Astrocyte of the cerebellum (primary cell): ENCODE measurements at regions not wholly inside any gene's neighbourhood (a gene's known extent, or its start where the extent isn't known, plus 50 kb on each side); places are given as distances from the start of the nearest gene placed in this dataset.

ENCODE experiments used
- DNase-seq: peaks from one replicate; pipeline ENCODE4 v3.0.0-alpha.2; 2011; ENCODE audit warnings: low read depth
- H3K4me3 ChIP-seq: 2 replicates; pipeline ENCODE4 v1.5.1; 2011; ENCODE audit warnings: mild to moderate bottlenecking, low read depth, low read length, moderate library complexity
- in situ Hi-C: cut with HindIII; loops from 2 replicates; pipeline ENCODE4 v1.10.0; 2017; ENCODE audit warnings: low sequenced_read_pairs
- TF ChIP-seq, protein P1 (sequence below): IDR thresholded peaks from 2 replicates; pipeline ENCODE4 v1.5.1; 2012; ENCODE audit warnings: low read length, low read depth, moderate library complexity, mild to moderate bottlenecking; ENCODE audit errors: missing control alignments

DNA sequence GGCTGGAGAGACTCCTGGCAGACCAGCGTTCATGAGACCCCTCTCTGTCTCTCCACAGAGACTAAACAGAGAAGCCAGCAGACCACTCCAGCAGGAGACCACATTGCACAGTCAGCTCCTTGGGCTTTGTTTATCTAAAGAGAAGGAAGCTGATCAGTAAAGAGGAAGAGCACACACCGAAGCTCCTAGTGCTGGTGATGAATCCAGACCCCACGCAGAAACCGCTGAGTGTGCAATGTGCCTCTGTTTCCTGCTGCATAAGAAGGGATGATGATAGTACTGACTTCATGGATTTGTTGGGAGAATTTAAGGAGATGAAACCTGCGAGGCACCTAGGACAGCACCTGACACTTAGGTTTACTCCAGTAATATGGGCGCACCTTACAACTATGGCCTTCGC is 544.1 kb upstream of the ID2 start:
- in situ Hi-C loops = no loop called here
- no peak for DNase-seq
- no peak overlapping the region for H3K4me3 ChIP-seq
- TF ChIP-seq, protein P1, sequence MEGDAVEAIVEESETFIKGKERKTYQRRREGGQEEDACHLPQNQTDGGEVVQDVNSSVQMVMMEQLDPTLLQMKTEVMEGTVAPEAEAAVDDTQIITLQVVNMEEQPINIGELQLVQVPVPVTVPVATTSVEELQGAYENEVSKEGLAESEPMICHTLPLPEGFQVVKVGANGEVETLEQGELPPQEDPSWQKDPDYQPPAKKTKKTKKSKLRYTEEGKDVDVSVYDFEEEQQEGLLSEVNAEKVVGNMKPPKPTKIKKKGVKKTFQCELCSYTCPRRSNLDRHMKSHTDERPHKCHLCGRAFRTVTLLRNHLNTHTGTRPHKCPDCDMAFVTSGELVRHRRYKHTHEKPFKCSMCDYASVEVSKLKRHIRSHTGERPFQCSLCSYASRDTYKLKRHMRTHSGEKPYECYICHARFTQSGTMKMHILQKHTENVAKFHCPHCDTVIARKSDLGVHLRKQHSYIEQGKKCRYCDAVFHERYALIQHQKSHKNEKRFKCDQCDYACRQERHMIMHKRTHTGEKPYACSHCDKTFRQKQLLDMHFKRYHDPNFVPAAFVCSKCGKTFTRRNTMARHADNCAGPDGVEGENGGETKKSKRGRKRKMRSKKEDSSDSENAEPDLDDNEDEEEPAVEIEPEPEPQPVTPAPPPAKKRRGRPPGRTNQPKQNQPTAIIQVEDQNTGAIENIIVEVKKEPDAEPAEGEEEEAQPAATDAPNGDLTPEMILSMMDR = no peak

DNA sequence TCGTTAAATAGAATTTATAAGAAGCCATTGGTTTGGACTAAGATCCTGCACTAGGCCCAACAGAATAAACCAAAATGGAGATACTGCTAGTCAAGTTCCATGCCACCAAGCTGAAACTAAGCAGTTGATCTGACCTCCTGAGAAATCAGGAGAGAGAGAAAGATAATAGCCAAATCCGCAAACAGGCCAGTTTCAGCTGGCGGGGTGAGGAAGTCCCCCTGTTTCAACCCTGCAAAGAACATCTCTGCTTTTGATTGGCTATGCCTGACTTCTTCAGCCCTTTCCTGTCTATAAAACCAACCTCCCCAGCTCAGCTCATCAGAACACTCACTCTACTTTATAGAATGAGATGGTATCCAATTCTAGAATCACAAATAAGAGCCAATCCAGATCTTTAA is 543.3 kb upstream of the ID2 start:
- in situ Hi-C loops = no loop called here
- DNase-seq = no peak
- H3K4me3 ChIP-seq = no peak overlapping the region
- TF ChIP-seq, protein P1 = no peak

DNA sequence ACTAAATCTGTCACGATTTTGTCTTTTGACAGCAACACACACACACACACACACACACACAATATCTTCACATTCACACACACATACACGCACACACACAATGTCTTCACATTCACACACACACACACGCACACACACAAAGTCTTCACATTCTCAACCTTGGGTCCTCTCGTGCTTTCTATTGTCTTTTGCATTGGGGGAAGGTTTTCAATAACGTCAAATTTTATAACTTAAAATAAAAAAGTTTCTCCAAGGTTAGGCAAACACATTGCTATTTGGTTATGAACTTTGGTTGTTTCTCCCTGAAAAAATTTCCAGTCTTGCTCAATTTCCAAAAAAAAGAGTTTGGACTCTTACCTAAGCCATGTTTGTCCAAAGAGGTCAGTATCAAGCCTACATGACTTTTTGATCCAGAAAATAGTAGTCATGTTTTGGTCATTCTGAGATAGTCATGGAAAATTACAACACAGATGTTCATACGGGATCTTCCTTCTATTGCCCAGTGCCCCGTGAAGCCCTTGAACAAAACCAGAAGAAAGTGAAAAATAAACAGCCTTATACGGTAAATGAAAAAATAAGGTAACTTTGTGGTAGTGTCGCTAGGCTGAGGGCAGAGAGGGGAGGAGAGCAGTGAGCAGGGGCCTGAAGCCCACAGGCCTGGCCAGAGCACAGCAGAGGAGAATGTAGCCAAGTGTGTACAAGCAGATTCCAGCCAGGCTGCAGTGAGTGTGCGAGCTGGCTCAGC is 542.8 kb upstream of the ID2 start:
- no peak for DNase-seq
- TF ChIP-seq, protein P1 = no peak
- in situ Hi-C loops = no loop called here
- H3K4me3 ChIP-seq = no peak overlapping the region

DNA sequence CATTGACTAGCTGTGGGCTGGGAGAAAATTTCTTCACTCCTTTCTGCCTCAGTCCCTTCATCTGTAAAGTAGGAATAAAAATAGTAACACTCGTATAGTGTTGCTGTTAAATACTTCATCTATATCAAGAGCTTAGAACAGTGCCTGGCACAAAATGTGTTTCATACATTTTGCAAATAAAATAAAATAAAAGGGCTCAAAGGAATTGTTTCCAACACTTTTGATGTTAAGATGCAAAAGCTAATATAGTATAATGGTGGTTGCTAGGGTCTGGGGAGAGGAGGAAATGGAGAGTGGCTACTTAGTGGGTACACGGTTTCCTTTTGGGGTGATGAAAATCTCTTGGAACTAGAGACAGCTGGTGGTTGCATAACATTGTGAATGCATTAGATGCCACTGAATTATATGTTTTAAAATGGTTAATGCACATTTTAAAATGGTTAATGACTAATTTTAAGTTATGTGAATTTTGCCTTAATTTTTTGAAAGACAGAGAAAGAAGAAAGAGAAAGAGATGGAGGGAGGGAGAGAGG is 542.1 kb upstream of the ID2 start:
- H3K4me3 ChIP-seq = no peak overlapping the region
- TF ChIP-seq, protein P1 = no peak
- in situ Hi-C loops = no loop called here
- DNase-seq = no peak

DNA sequence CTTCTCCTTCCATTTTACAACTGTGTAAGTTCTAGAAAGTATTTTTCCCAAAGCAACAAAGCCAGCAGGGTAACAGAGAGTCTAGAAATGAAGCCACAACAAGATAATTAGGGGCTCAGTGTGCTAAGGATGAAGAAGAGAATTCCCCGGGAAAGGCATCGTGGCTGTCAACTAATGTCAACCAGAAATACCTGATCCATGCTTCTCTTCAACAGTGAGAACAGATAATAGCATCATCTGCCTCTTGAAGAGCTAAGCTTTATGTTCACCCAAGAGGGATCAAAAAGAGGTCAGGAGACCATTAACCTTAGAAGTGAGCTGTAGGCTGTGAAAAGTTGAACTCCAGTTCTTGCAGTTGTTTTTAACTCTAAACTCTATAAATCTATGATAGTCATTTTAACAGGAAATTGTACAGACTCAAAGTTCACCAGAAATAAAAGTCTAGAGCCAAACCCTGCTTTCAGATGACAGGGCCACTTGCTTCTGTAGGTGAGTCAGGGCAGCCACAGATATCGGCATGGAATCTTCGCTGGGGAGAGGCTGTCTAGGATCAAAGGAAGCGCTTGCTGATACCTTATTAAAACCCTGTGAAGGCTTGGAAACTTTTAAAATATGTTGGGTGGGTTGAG is 540.7 kb upstream of the ID2 start:
- no peak for DNase-seq
- TF ChIP-seq, protein P1 = no peak
- in situ Hi-C loops = no loop called here

DNA sequence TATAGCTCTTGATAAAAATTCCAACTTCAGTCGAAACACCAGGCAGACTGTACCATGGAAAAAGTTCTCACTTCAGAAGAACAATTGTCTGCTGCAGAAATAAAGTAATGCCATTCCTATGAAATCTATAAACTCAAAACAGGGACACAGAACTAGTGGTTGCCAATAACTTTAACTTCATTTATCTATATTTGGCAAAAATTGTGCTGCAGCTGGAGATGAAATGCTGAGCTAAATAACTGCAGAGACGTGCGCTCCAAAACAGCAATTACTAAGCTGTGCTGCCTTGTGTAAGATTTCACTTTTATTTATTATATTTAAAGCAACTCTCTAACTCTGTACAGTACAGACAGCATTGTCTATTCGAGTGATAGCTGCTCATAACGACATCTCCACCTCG is 540.1 kb upstream of the ID2 start:
- DNase-seq = no peak
- TF ChIP-seq, protein P1 = no peak
- H3K4me3 ChIP-seq = no peak overlapping the region
- in situ Hi-C loops = no loop called here

More for the DNA sequence above, 540.7 kb upstream of the ID2 start:
- H3K4me3 ChIP-seq = no peak overlapping the region
